Upper lobe of left lung (tissue), 6 donors: ENCODE measurements at regions not wholly inside any gene's neighbourhood (a gene's known extent, or its start where the extent isn't known, plus 50 kb on each side); places are given as distances from the start of the nearest gene placed in this dataset.

Source experiments
- ATAC-seq, 2 donors: fragments of 200-7000 bp; cut with Tn5 transposase; one replicate each; pipeline ENCODE4 v1.9.1; 2022; ENCODE audit warnings: mild to moderate bottlenecking in 2 of 2, moderate library complexity in 2 of 2; ENCODE audit not compliant: low FRiP score in 2 of 2
- DNase-seq, 2 donors: peaks; one replicate each; pipeline ENCODE4 v3.0.0-alpha.2; 2019 to 2020
- H3K27ac ChIP-seq, 4 donors: fragments of 200-600 bp; sonication (generic); one replicate each; pipeline ENCODE4 v1.5.1; 2016 to 2019
- H3K27me3 ChIP-seq, 4 donors: fragments of 200-600 bp; sonication (generic); one replicate each; pipeline ENCODE4 v1.5.1; 2017 to 2019
- H3K36me3 ChIP-seq, 4 donors: fragments of 200-600 bp; sonication (generic); one replicate each; pipeline ENCODE4 v1.5.1; 2016 to 2019
- H3K4me1 ChIP-seq, 4 donors: fragments of 200-600 bp; sonication (generic); one replicate each; pipeline ENCODE4 v1.5.1; 2018 to 2019
- H3K4me3 ChIP-seq, 4 donors: fragments of 200-600 bp; sonication (generic); one replicate each; pipeline ENCODE4 v1.5.1; 2017 to 2019; ENCODE audit warnings: mild to moderate bottlenecking in 2 of 4, moderate library complexity in 1 of 4
- H3K9me3 ChIP-seq, 4 donors: fragments of 200-600 bp; sonication (generic); one replicate each; pipeline ENCODE4 v1.5.1; 2018 to 2019
- CTCF ChIP-seq, 6 experiments: fragments of 450-650 bp in 4 of 6; fragments of 200-600 bp in 2 of 6; sonication (generic) in 2 of 6; IDR thresholded peaks; one replicate each; pipeline ENCODE4 v1.5.1; 2016 to 2019; ENCODE audit warnings: antibody characterized with exemption in 6 of 6
- EP300 ChIP-seq, 4 donors: sonication (generic); formaldehyde crosslinking; IDR thresholded peaks; one replicate each; pipeline ENCODE4 v1.5.1; 2017; ENCODE audit warnings: antibody characterized with exemption in 4 of 4, control low read depth in 2 of 4
- POLR2A ChIP-seq, 4 donors: fragments of 450-650 bp; IDR thresholded peaks; one replicate each; pipeline ENCODE4 v1.5.1; 2016 to 2017; ENCODE audit warnings: antibody characterized with exemption in 4 of 4, mild to moderate bottlenecking in 2 of 4
- POLR2AphosphoS5 ChIP-seq, 2 donors: sonication (generic); formaldehyde crosslinking; IDR thresholded peaks; one replicate each; pipeline ENCODE4 v1.5.1; 2017; ENCODE audit warnings: antibody characterized with exemption in 2 of 2
- WGBS, 2 donors: methylation state at CpG; one replicate each; pipeline ENCODE4 v1.1.5; 2017 to 2018; 5-methylcytosine and 5-hydroxymethylcytosine counted together
- donor health status: DM: no; HTN: no; CAD: no; lungs with moderate emphysema.
- donor health status: DM: no; HTN: yes; CAD: no; lungs with severe emphysema.

- ATAC-seq, result no peak
- Histone ChIP-seq H3K36me3 (no peaks in the 10 kb centered on the region), H3K9me3 (no peaks in the 10 kb centered on the region), H3K4me1 (no peaks in the 10 kb centered on the region), H3K27ac (no peak overlapping the region), H3K4me3 (no peak overlapping the region), H3K27me3 (no peaks in the 10 kb centered on the region)
- WGBS, 2 donors, result 67 to 71% methylated on average over 4 of the region's 4 CpGs
- no peak for TF ChIP-seq POLR2AphosphoS5 (IDR thresholded peaks at IDR 0.05)
- no peak for TF ChIP-seq POLR2A (IDR thresholded peaks at IDR 0.05)
- no peak for TF ChIP-seq CTCF (IDR thresholded peaks at IDR 0.05)
- TF ChIP-seq EP300 (IDR thresholded peaks at IDR 0.05), result no peak
- no peak for DNase-seq
These were observed 96.9 kb downstream of the TMEM47 start for GRCh38 chrX:34560180-34560579.

GRCh38 chrX:34559325-34559724, 97.8 kb downstream of the TMEM47 start:
- Histone ChIP-seq H3K27me3 (no peaks in the 10 kb centered on the region), H3K9me3 (no peaks in the 10 kb centered on the region), H3K4me3 (no peak overlapping the region), H3K4me1 (no peaks in the 10 kb centered on the region), H3K27ac (no peak overlapping the region), H3K36me3 (no peaks in the 10 kb centered on the region)
- DNase-seq, result no peak
- TF ChIP-seq EP300 (IDR thresholded peaks at IDR 0.05), result no peak
- TF ChIP-seq CTCF (IDR thresholded peaks at IDR 0.05), result no peak
- TF ChIP-seq POLR2AphosphoS5 (IDR thresholded peaks at IDR 0.05), result no peak
- TF ChIP-seq POLR2A (IDR thresholded peaks at IDR 0.05), result no peak
- no peak for ATAC-seq
- WGBS, 2 donors, result 44 to 71% methylated on average over 1 of the region's 1 CpG

GRCh38 chrX:34557733-34558132, 99.4 kb downstream of the TMEM47 start:
- no peaks in the 10 kb centered on the region for H3K27me3 ChIP-seq
- no peak for DNase-seq
- no peaks in the 10 kb centered on the region for H3K9me3 ChIP-seq
- TF ChIP-seq POLR2A (IDR thresholded peaks at IDR 0.05) (no peak), EP300 (IDR thresholded peaks at IDR 0.05) (no peak), CTCF (IDR thresholded peaks at IDR 0.05) (no peak), POLR2AphosphoS5 (IDR thresholded peaks at IDR 0.05) (no peak)
- no peaks in the 10 kb centered on the region for H3K4me1 ChIP-seq
- H3K27ac ChIP-seq, result no peak overlapping the region
- 63 to 90% methylated on average over 1 of the region's 1 CpG for WGBS, 2 donors
- H3K36me3 ChIP-seq, result no peaks in the 10 kb centered on the region
- no peak for ATAC-seq
- no peak overlapping the region for H3K4me3 ChIP-seq

- H3K27me3 ChIP-seq, result no peaks in the 10 kb centered on the region
- ATAC-seq, result no peak
- no peaks in the 10 kb centered on the region for H3K9me3 ChIP-seq
- 68 to 93% methylated on average over 6 of the region's 6 CpGs for WGBS, 2 donors
- H3K4me1 ChIP-seq, result no peaks in the 10 kb centered on the region
- TF ChIP-seq POLR2A (IDR thresholded peaks at IDR 0.05) (no peak), CTCF (IDR thresholded peaks at IDR 0.05) (no peak), EP300 (IDR thresholded peaks at IDR 0.05) (no peak), POLR2AphosphoS5 (IDR thresholded peaks at IDR 0.05) (no peak)
- H3K36me3 ChIP-seq, result no peaks in the 10 kb centered on the region
- H3K4me3 ChIP-seq, result no peak overlapping the region
- no peak overlapping the region for H3K27ac ChIP-seq
- DNase-seq, result no peak
These were observed 101.6 kb downstream of the TMEM47 start for GRCh38 chrX:34555481-34555880.

- Histone ChIP-seq H3K27me3 (no peaks in the 10 kb centered on the region), H3K9me3 (no peaks in the 10 kb centered on the region), H3K4me3 (no peak overlapping the region), H3K36me3 (no peaks in the 10 kb centered on the region), H3K4me1 (no peaks in the 10 kb centered on the region), H3K27ac (no peak overlapping the region)
- 45 to 63% methylated on average over 4 of the region's 4 CpGs for WGBS, 2 donors
- DNase-seq (no peak), ATAC-seq (no peak)
- no peak for TF ChIP-seq POLR2AphosphoS5 (IDR thresholded peaks at IDR 0.05)
- no peak for TF ChIP-seq CTCF (IDR thresholded peaks at IDR 0.05)
- TF ChIP-seq EP300 (IDR thresholded peaks at IDR 0.05), result no peak
- TF ChIP-seq POLR2A (IDR thresholded peaks at IDR 0.05), result no peak
These were observed 110.7 kb downstream of the TMEM47 start for GRCh38 chrX:34546366-34546765.
